ENCODE measurements at regions not wholly inside any gene's neighbourhood (a gene's known extent, or its start where the extent isn't known, plus 50 kb on each side); places are given as distances from the start of the nearest gene placed in this dataset.
"Not testable (repeated sequence)": the region's sequence is repeated elsewhere in the genome, so short reads cannot be mapped to it uniquely, and the experiment has no call there.

DNA sequence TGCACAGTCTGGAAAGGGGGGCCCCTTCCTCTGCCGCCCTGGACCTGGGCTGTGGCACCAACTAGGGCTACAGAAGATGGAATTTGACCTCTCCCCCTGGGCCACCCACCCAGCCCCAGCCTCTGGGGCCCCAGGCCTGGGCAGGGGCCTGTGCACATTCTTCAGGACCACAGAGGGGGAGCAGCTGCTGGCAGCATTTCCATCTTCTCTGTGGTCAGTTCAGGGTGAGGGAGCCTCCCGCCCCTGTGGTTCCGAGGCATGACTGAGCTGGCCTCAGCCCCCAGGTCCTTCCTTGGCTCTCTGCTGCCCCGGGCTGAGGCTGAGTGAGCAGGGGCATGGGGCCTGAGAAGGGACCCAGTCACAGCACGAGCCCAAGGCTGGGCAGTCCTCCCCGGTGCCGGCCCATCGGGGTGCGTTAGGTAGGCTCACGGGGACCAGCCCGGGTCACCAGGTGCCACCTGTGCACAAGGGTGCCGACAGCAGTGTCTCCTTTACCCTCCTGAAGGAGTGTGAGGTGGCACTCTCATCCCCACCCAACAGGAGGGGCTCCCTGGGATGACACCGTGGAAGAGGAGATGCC is 63.2 kb downstream of the UNCX start:
- no peaks in the 10 kb centered on the region for H3K9me3 ChIP-seq (ENCODE audit: control insufficient read depth, low read length, poor library complexity, severe bottlenecking)
- H3K4me1 Mint-ChIP-seq: peaks cover 3% of the 10 kb centered on the region
- H3K36me3 Mint-ChIP-seq (ENCODE audit: low read depth): no peaks in the 10 kb centered on the region
- peaks cover 27% of the 10 kb centered on the region for H3K27me3 Mint-ChIP-seq
- no peak overlapping the region for H3K4me3 Mint-ChIP-seq
- no peak overlapping the region for H3K27ac Mint-ChIP-seq
- DNase-seq: no peak
- no peak for ATAC-seq

- Mint-ChIP-seq H3K27ac (no peak overlapping the region), H3K36me3 (ENCODE audit: low read depth) (no peaks in the 10 kb centered on the region), H3K27me3 (peaks cover 22% of the 10 kb centered on the region), H3K4me3 (no peak overlapping the region), H3K4me1 (no peaks in the 10 kb centered on the region)
- H3K9me3 ChIP-seq (ENCODE audit: control insufficient read depth, low read length, poor library complexity, severe bottlenecking): no peaks in the 10 kb centered on the region
- ATAC-seq (no peak), DNase-seq (no peak)
Measured at GRCh38 chr7:1296356-1296981, 63.8 kb downstream of the UNCX start.

DNA sequence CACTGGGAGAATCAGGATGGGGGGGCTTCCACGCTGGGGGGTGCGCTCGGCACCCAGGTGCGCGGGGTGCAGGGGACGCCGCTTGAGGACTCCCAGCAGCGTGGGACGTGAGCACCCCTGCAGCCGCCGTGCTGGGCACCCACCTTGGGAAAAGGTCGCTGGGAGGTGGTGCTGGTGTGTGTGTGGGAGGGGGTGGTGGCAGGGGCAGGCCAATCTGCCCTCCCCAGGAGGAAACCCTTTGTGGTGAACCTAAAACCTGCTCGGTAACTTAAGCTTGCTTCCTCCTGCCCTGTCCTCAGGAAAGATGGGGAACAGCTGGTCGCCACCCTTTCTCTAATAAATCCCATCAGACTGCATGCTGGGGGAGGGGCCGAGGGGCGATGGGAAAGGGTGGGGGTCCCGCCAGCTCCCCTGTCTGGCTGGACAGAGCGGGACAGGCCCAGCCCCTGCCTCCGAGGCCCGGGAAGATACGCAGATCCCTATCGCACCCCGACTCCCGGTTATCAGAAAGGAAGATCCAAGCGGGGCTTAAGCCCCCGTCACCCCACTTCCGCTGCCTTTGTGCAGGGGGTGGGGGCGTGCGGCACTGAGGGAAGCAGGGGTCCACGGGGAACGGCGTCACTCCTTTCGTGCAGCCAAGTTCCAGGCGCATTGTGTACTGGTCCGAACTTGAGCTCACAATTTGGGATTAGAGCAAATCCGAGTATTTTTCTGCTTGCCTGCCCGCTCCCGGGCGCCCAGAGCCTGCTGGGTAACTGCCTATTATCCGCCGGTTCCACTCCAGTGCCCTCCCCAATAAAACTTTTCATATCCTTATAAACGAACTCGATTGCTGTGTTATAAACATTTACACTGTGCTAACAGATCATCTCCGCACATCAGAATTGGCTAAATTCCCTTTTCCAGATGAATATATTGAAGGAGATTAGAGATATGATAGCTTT is 64.6 kb downstream of the UNCX start:
- Mint-ChIP-seq H3K4me3 (no peak overlapping the region), H3K27me3 (peaks cover 16% of the 10 kb centered on the region), H3K4me1 (no peaks in the 10 kb centered on the region), H3K27ac (no peak overlapping the region), H3K36me3 (ENCODE audit: low read depth) (no peaks in the 10 kb centered on the region)
- H3K9me3 ChIP-seq (ENCODE audit: control insufficient read depth, low read length, poor library complexity, severe bottlenecking): no peaks in the 10 kb centered on the region
- DNase-seq (no peak), ATAC-seq (no peak)

DNA sequence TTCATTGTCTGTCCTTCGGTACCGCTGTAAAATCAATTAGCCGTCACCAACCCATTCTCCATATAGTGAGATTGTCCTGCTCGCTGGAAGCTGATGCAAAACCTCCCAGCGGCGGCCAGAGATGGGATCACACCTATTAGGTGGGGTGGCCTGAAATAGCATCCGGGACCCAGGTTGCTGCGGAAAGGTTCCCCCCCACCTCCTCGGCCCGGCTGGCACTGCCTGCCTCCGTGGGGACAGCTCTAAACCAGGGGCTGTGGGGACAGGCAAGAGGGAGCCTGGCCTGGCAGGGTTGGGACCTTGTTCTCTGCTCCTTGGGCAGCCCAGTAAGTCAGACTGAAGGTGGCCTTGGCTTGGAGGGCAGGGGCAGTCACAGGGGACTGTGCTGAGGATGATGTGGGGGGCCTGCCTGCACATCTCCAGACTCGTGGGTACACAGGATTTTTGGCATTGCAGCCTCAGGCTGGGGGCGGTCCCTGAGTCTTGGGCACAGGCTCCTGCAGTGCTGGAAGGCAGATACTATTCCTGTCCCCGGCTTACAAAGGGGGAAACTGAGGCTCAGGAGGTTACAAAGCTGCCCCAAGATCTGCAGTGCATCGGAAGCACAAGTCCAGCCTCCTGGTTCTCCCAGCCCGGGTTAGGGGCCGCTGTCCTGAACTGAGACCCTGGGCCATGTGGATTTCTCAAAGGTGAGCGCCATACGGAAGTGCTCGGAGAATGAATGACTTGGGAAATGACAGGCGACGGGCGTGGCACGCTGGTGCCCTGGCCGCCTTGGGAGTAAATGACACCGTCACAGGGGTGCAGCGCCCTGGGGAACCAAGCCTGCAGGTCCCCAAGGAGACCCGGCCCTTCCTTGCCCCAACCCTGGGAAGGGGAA is 65.6 kb downstream of the UNCX start:
- no peaks in the 10 kb centered on the region for H3K4me1 Mint-ChIP-seq
- no peaks in the 10 kb centered on the region for H3K9me3 ChIP-seq (ENCODE audit: control insufficient read depth, low read length, poor library complexity, severe bottlenecking)
- no peak overlapping the region for H3K4me3 Mint-ChIP-seq
- peaks cover 11% of the 10 kb centered on the region for H3K27me3 Mint-ChIP-seq
- H3K27ac Mint-ChIP-seq: no peak overlapping the region
- H3K36me3 Mint-ChIP-seq (ENCODE audit: low read depth): no peaks in the 10 kb centered on the region
- no peak for DNase-seq
- no peak for ATAC-seq

DNA sequence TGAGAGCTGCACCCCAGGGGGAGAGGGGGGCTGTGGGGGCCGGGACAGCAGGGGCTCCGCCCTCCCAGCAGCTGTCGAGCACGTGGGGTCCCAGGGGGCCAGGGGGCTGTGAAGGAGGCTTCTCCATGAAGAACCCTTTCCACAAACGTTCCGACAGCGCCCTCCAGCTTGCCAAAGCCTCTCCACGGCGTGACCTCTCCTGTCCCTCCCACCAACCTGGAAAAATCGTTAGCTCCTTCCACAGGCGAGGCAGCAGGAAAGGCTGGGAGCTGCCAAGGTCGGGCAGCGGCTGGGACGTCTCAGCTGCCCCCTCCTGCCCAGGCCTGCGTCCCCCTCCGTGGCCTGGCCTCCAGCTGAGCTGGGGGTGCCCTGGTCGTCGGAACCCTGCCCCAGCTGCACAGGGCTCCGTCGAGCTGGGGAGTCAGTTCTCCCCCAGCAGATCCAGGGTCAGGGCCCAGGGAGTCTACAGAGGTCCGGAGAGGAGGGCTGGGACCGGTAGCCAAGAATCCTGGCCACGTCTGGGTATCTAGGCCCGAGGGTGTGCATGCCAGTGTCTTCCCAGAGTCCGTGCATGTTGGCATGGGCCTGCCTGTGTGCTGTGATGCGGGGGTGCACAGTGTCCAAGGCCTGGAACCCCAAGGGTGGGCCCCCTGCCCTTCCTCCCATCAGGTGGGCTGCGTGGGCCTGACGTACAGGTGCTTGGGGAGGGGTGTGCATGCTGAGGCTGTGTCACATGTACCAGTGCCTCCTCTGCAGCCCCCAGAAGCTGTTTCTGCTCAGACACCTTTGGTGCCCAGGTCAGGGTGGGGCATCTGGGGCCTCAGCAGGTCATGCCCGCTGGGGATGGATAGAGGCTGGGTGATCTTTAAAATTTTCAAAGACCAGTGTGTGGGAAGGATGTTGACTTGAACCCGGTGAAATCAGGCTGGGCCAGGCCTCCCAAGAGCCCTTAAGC is 66.5 kb downstream of the UNCX start:
- DNase-seq: no peak
- H3K4me1 Mint-ChIP-seq: no peaks in the 10 kb centered on the region
- no peaks in the 10 kb centered on the region for H3K9me3 ChIP-seq (ENCODE audit: control insufficient read depth, low read length, poor library complexity, severe bottlenecking)
- H3K27me3 Mint-ChIP-seq: peaks cover 10% of the 10 kb centered on the region
- H3K27ac Mint-ChIP-seq: no peak overlapping the region
- no peak for ATAC-seq
- H3K4me3 Mint-ChIP-seq: no peak overlapping the region
- no peaks in the 10 kb centered on the region for H3K36me3 Mint-ChIP-seq (ENCODE audit: low read depth)

DNA sequence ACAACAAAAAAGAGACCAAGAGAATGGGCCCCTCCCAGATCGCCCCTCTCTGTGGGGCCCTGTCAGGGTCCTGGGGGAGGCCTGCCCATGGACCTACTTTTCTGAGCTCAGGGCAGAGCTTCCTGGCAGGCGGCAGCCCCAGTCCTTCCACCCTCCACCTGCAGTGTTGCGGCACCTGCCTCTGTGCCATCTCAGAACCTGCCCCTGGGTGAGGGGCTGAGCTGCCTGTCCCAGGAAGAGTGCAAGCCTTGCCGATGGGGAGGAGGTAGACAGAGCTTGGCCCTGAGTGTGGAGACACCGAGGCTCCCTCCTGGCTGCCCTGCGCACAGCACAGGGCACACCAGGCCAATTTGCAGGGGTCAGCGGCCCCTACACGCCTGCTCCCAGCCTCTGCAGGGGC is 67.5 kb downstream of the UNCX start:
- Mint-ChIP-seq H3K4me3 (no peak overlapping the region), H3K4me1 (no peaks in the 10 kb centered on the region), H3K27ac (no peak overlapping the region), H3K36me3 (ENCODE audit: low read depth) (no peaks in the 10 kb centered on the region), H3K27me3 (peaks cover 10% of the 10 kb centered on the region)
- H3K9me3 ChIP-seq (ENCODE audit: control insufficient read depth, low read length, poor library complexity, severe bottlenecking): no peaks in the 10 kb centered on the region
- ATAC-seq: no peak
- DNase-seq: no peak

- Mint-ChIP-seq H3K36me3 (ENCODE audit: low read depth) (no peaks in the 10 kb centered on the region), H3K4me3 (no peak overlapping the region), H3K27ac (no peak overlapping the region), H3K4me1 (no peaks in the 10 kb centered on the region), H3K27me3 (peaks cover 10% of the 10 kb centered on the region)
- H3K9me3 ChIP-seq (ENCODE audit: control insufficient read depth, low read length, poor library complexity, severe bottlenecking): no peaks in the 10 kb centered on the region
- DNase-seq: no peak
- ATAC-seq: no peak
Measured at GRCh38 chr7:1300636-1301035, 68.0 kb downstream of the UNCX start.

DNA sequence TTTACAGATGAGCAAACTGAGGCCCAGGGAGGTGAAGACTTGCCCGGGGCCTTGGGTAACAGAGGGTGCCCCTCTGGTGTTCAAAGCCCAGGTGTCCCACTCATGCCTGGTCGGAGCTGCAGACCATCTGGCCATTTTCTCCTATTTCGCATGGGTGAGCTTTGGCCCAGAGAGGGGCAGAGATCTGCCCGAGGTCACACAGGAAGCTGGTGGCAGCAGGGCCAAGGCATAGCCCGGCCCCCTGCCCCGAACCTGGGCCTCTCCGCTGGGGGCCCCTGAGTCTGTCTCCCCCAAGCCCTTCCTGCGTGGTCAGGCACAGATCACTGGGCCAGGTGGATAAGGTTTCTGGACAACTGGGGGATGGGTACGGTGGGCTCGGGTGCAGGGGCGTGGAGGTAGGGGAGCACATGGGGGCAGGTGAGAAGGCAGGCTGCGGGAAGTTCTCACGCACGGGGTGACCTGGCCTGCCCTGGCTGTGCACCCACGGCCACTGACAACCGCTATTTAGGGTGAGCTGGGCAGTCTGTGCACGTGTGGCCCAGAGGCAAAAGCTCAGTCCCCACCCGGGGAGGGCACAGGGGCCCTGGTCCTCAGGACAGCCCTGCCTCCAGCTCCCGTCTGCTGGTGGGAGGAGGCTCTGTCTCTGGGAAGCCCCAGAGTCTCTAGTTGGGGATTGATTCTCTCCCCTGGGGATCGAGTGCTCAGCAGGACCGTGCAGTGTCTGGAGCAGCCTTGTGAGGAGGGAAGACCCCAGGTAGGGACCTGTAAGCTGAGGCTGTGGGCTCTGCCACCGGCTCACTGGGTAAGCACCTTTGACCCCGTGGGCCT is 68.6 kb downstream of the UNCX start:
- Mint-ChIP-seq H3K4me1 (no peaks in the 10 kb centered on the region), H3K27ac (no peak overlapping the region), H3K4me3 (no peak overlapping the region), H3K27me3 (peaks cover 10% of the 10 kb centered on the region), H3K36me3 (ENCODE audit: low read depth) (no peaks in the 10 kb centered on the region)
- DNase-seq: no peak
- ATAC-seq: no peak
- H3K9me3 ChIP-seq (ENCODE audit: control insufficient read depth, low read length, poor library complexity, severe bottlenecking): no peaks in the 10 kb centered on the region

DNA sequence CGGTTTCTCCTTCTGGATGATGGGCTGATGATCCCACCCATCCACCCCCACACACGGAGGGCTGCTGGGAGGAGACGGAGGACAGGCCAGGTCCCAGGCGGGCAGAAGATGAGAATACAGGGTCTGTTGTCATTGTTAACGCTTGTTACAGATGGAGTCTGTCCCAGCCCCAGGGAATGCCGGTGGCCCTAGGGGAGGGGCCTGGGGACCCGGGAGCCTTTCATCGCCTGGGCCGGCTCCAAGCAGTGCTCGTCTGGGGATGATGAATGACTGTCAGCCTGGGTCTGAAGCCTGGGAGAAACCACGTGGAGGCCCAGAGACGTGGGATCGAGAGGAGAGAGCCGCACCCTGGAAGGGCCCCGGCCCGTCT is 69.2 kb downstream of the UNCX start:
- Mint-ChIP-seq H3K4me3 (no peak overlapping the region), H3K27me3 (peaks cover 10% of the 10 kb centered on the region), H3K36me3 (ENCODE audit: low read depth) (no peaks in the 10 kb centered on the region), H3K4me1 (no peaks in the 10 kb centered on the region), H3K27ac (no peak overlapping the region)
- no peaks in the 10 kb centered on the region for H3K9me3 ChIP-seq (ENCODE audit: control insufficient read depth, low read length, poor library complexity, severe bottlenecking)
- no peak for ATAC-seq
- no peak for DNase-seq

- DNase-seq (no peak), ATAC-seq (no peak)
- no peaks in the 10 kb centered on the region for H3K9me3 ChIP-seq (ENCODE audit: control insufficient read depth, low read length, poor library complexity, severe bottlenecking)
- Mint-ChIP-seq H3K36me3 (ENCODE audit: low read depth) (no peaks in the 10 kb centered on the region), H3K27me3 (peaks cover 4% of the 10 kb centered on the region), H3K27ac (no peak overlapping the region), H3K4me1 (no peaks in the 10 kb centered on the region), H3K4me3 (no peak overlapping the region)
Measured at GRCh38 chr7:1302936-1303335, 70.3 kb downstream of the UNCX start.

- not testable (repeated sequence) for H3K27ac Mint-ChIP-seq; H3K4me1 Mint-ChIP-seq; H3K4me3 Mint-ChIP-seq; H3K27me3 Mint-ChIP-seq; H3K9me3 ChIP-seq (ENCODE audit: control insufficient read depth, low read length, poor library complexity, severe bottlenecking); DNase-seq; ATAC-seq; H3K36me3 Mint-ChIP-seq (ENCODE audit: low read depth)
Measured at GRCh38 chr7:1304011-1304410, 71.3 kb downstream of the UNCX start.

DNA sequence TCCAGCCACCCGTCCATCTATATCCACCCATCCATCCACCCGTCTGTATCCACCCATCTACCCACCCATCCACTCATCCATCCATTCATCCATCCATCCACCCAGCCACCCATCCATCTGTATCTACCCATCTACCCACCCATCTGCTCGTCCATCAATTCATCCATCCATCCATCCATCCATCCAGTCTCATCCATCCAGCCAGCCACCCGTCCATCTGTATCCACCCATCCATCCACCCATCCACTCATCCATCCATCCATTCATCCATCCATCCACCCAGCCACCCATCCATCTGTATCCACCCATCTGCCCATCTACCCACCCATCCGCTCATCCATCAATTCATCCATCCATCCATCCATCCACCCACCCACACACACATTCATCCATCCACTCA is 73.2 kb downstream of the UNCX start:
- Mint-ChIP-seq H3K4me3 (no peak overlapping the region), H3K4me1 (no peaks in the 10 kb centered on the region), H3K27ac (no peak overlapping the region), H3K27me3 (no peaks in the 10 kb centered on the region), H3K36me3 (ENCODE audit: low read depth) (no peaks in the 10 kb centered on the region)
- no peak for ATAC-seq
- no peak for DNase-seq
- H3K9me3 ChIP-seq (ENCODE audit: control insufficient read depth, low read length, poor library complexity, severe bottlenecking): no peaks in the 10 kb centered on the region

Data from T-helper 17 cell (primary cell).